ENCODE measurements at regions not wholly inside any gene's neighbourhood (a gene's known extent, or its start where the extent isn't known, plus 50 kb on each side); places are given as distances from the start of the nearest gene placed in this dataset.
A peak's percentile ranks its signal among the peaks of the same experiment; 100 is the strongest.

- TF ChIP-seq CTCF (conservative IDR thresholded peaks at IDR 0.05; ENCODE audit: low read depth, low read length) (peak; percentile 73), EZH2 (IDR thresholded peaks at IDR 0.05; ENCODE audit: low read length, unreplicated experiment) (no peak)
Measured at GRCh38 chr3:181176601-181177000, 187.1 kb upstream of the DNAJC19 start.
